ENCODE measurements at regions not wholly inside any gene's neighbourhood (a gene's known extent, or its start where the extent isn't known, plus 50 kb on each side); places are given as distances from the start of the nearest gene placed in this dataset.

DNA sequence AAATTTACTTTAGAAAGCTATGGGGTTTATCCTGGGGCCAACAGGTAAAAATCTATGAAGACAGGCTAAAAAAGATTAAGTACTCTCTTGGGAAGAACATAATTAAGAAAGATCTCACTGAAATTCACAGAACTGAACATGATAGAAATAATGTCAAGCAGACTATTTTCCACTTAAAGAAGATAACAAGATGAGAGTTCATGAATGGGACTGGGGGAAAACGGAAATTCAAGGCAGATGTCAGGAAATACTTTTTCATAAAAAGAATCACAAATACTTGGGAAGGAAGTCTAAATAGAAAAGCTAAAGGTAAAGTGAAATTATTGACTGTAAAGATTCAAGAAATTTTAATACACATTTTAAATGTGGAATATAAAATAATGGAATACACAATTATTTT is 737.6 kb downstream of the EPHA3 start (continued):
- TF ChIP-seq LCORL (IDR thresholded peaks at IDR 0.05), result no peak
- TF ChIP-seq LCORL (CRISPR knock-in tag; IDR thresholded peaks at IDR 0.05), result no peak
- no peak for TF ChIP-seq ZBTB20 (CRISPR knock-in tag; IDR thresholded peaks at IDR 0.05; ENCODE audit: borderline replicate concordance, low read depth)
- no peak for TF ChIP-seq ZNF781 (CRISPR knock-in tag; IDR thresholded peaks at IDR 0.05; ENCODE audit: borderline replicate concordance, not compliant biosample characterization)
- TF ChIP-seq ZNF432 (CRISPR knock-in tag; IDR thresholded peaks at IDR 0.05; ENCODE audit: borderline replicate concordance), result no peak
- TF ChIP-seq JARID2 (CRISPR knock-in tag; IDR thresholded peaks at IDR 0.05; ENCODE audit: insufficient replicate concordance), result no peak
- no peak for TF ChIP-seq ZBTB42 (CRISPR knock-in tag; IDR thresholded peaks at IDR 0.05)

- ATAC-seq, result no peak
- no peak overlapping the region for H2AFZ ChIP-seq (ENCODE audit: low read length)
- no peak for DNase-seq (ENCODE audit: low spot score)
- no peak overlapping the region for H3K4me3 ChIP-seq (replicated peaks in 1 of 3; ENCODE audit: insufficient read depth in 1 of 3, low read depth in 2 of 3, low read length in 3 of 3)
- no peaks in the 10 kb centered on the region for H4K20me1 ChIP-seq (ENCODE audit: insufficient read depth, low read length)
- intact Hi-C loops (cut with micrococcal nuclease; ENCODE audit: unreplicated experiment) (no loop called here), in situ Hi-C loops (cut with HindIII; ENCODE audit: extremely low pct_ligation_motif_present, low pct_unique_long_range_greater_than_20kb) (loop anchor here (25.0 kb wide), 1 partner anchor 286 kb away; no protein-coding TSS in a partner anchor)
- no peaks in the 10 kb centered on the region for H3K79me2 ChIP-seq (ENCODE audit: insufficient read depth, low read length)
- H3K9ac ChIP-seq (ENCODE audit: insufficient read depth, low read depth, low read length), result no peak overlapping the region
- H3K27me3 ChIP-seq (ENCODE audit: control insufficient read depth in 1 of 2, insufficient read depth in 2 of 2, low read length in 2 of 2), result no peaks in the 10 kb centered on the region; a peak in 1 of 5 replicates
- no peaks in the 10 kb centered on the region for H3K36me3 ChIP-seq (replicated peaks in 1 of 2; ENCODE audit: control insufficient read depth in 1 of 2, insufficient read depth in 2 of 2, low read length in 2 of 2)
- H3K9me3 ChIP-seq (ENCODE audit: low read length), result no peaks in the 10 kb centered on the region
- no TSS peak for BruUV-seq (replicated peaks)
- no peak overlapping the region for H3K4me2 ChIP-seq (ENCODE audit: low read depth, low read length)
- ChIA-PET POLR2A (no interaction called here), CTCF (ENCODE audit: low intra/inter-chr PET ratio, low total read pairs) (no interaction called here)
- no peak for TF ChIP-seq ELF1 (CRISPR knock-in tag; IDR thresholded peaks at IDR 0.05)
- TF ChIP-seq SOX13 (IDR thresholded peaks at IDR 0.05), result no peak
- TF ChIP-seq SOX13 (CRISPR knock-in tag; conservative IDR thresholded peaks at IDR 0.05 in 1 of 2, IDR thresholded peaks at IDR 0.05 in 1 of 2), result no peak
- TF ChIP-seq IRF9 (CRISPR knock-in tag; IDR thresholded peaks at IDR 0.05; ENCODE audit: borderline replicate concordance), result no peak
- TF ChIP-seq, protein P1, sequence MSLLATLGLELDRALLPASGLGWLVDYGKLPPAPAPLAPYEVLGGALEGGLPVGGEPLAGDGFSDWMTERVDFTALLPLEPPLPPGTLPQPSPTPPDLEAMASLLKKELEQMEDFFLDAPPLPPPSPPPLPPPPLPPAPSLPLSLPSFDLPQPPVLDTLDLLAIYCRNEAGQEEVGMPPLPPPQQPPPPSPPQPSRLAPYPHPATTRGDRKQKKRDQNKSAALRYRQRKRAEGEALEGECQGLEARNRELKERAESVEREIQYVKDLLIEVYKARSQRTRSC (CRISPR knock-in tag; IDR thresholded peaks at IDR 0.05; ENCODE audit: low read depth), result no peak
- no peak for TF ChIP-seq ZNF597 (CRISPR knock-in tag; IDR thresholded peaks at IDR 0.05)
- TF ChIP-seq ZNF552 (CRISPR knock-in tag; IDR thresholded peaks at IDR 0.05; ENCODE audit: borderline replicate concordance), result no peak
- TF ChIP-seq ZNF850 (CRISPR knock-in tag; conservative IDR thresholded peaks at IDR 0.05), result no peak
- H3K4me1 ChIP-seq (ENCODE audit: insufficient read depth, low read length), result no peaks in the 10 kb centered on the region
- WGBS (ENCODE audit: low lambda C conversion rate), result 3% methylated on average over 1 of the region's 1 CpG
- no peak for FAIRE-seq
- no peak overlapping the region for H3K27ac ChIP-seq (ENCODE audit: extremely low read length, insufficient read depth, low read length)
Observed at GRCh38 chr3:89847955-89848354, 740.5 kb downstream of the EPHA3 start.

Data from HepG2 (cell line).